ENCODE measurements at regions not wholly inside any gene's neighbourhood (a gene's known extent, or its start where the extent isn't known, plus 50 kb on each side); places are given as distances from the start of the nearest gene placed in this dataset.

DNA sequence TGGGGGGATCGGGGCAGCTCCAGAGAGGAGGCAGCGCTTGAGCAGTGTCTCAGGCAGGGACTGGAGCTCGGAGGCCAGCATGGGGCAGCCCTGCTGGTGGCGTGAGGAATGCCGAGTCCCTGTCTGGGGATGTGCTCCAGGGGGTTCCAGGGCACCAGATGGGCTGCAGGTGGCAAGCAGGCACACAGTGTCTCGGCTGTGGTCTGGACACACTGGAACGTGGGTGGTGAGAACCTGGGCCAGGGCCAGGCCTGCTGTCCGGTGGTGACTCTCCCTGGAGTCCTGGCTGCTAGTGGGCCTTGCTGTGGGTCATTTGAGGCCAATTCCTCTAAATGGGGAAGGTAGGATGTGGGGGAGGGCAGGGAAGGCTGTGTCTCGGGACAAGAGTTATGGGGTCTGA lies 199.4 kb upstream of the RTL1 start:
- TF ChIP-seq, protein P1, sequence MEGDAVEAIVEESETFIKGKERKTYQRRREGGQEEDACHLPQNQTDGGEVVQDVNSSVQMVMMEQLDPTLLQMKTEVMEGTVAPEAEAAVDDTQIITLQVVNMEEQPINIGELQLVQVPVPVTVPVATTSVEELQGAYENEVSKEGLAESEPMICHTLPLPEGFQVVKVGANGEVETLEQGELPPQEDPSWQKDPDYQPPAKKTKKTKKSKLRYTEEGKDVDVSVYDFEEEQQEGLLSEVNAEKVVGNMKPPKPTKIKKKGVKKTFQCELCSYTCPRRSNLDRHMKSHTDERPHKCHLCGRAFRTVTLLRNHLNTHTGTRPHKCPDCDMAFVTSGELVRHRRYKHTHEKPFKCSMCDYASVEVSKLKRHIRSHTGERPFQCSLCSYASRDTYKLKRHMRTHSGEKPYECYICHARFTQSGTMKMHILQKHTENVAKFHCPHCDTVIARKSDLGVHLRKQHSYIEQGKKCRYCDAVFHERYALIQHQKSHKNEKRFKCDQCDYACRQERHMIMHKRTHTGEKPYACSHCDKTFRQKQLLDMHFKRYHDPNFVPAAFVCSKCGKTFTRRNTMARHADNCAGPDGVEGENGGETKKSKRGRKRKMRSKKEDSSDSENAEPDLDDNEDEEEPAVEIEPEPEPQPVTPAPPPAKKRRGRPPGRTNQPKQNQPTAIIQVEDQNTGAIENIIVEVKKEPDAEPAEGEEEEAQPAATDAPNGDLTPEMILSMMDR (IDR thresholded peaks at IDR 0.05): no peak
- TF ChIP-seq POLR2A (IDR thresholded peaks at IDR 0.05): no peak

All from right lobe of liver (tissue), 4 donors.